Keratinocyte (primary cell): ENCODE measurements at regions not wholly inside any gene's neighbourhood (a gene's known extent, or its start where the extent isn't known, plus 50 kb on each side); places are given as distances from the start of the nearest gene placed in this dataset.

Experiments used
- DNase-seq: peaks from one replicate; pipeline ENCODE4 v3.0.0-alpha.2; 2011; ENCODE audit warnings: low read depth, missing footprints, low spot score
- FAIRE-seq: peaks from 2 replicates; lab custom pipeline; 2011; peaks lifted over from hg19 to GRCh38; lab: Jason Lieb, UNC
- H2AFZ ChIP-seq: 2 replicates; pipeline ENCODE4 v1.6.0; 2012; ENCODE audit warnings: low read length, control low read depth, inconsistent platforms; ENCODE audit not compliant: control insufficient read depth
- H3K27ac ChIP-seq: 2 replicates; pipeline ENCODE4 v1.5.1; 2011; ENCODE audit warnings: low read length; ENCODE audit not compliant: control insufficient read depth, insufficient read depth
- H3K27me3 ChIP-seq: 3 replicates; pipeline ENCODE4 v1.6.0; 2011; ENCODE audit warnings: low read length; ENCODE audit not compliant: control insufficient read depth, insufficient read depth; ENCODE audit errors: extremely low read depth
- H3K36me3 ChIP-seq, 2 experiments: 2 replicates in 1 of 2; 3 replicates in 1 of 2; pipeline ENCODE4 v1.5.1; 2011; ENCODE audit warnings: low read length in 2 of 2, mild to moderate bottlenecking in 1 of 2; ENCODE audit not compliant: control insufficient read depth in 2 of 2, insufficient read depth in 2 of 2; ENCODE audit errors: extremely low read depth in 1 of 2
- H3K4me1 ChIP-seq: 3 replicates; pipeline ENCODE4 v1.5.1; 2011; ENCODE audit warnings: low read length; ENCODE audit not compliant: control insufficient read depth, insufficient read depth; ENCODE audit errors: extremely low read depth
- H3K4me2 ChIP-seq: 3 replicates; pipeline ENCODE4 v1.6.0; 2011; ENCODE audit warnings: low read depth, low read length; ENCODE audit not compliant: control insufficient read depth, insufficient read depth; ENCODE audit errors: extremely low read depth
- H3K4me3 ChIP-seq, 3 experiments: fragments of 200-600 bp in 1 of 3; sonication (generic) in 1 of 3; 2 replicates in 2 of 3; 3 replicates in 1 of 3; pipeline ENCODE4 v1.5.1; 2011 to 2016; ENCODE audit warnings: low read length in 3 of 3, mild to moderate bottlenecking in 3 of 3, control low read depth in 2 of 3, inconsistent platforms in 1 of 3, low read depth in 1 of 3, mixed read lengths in 1 of 3, mixed run types in 1 of 3, moderate library complexity in 1 of 3; ENCODE audit not compliant: control insufficient read depth in 2 of 3, insufficient read depth in 2 of 3; ENCODE audit errors: extremely low read depth in 1 of 3
- H3K79me2 ChIP-seq: 2 replicates; pipeline ENCODE4 v1.6.0; 2012; ENCODE audit warnings: low read length; ENCODE audit not compliant: control insufficient read depth, insufficient read depth
- H3K9ac ChIP-seq: 3 replicates; pipeline ENCODE4 v1.6.0; 2011; ENCODE audit warnings: low read length; ENCODE audit not compliant: control insufficient read depth, insufficient read depth; ENCODE audit errors: extremely low read depth
- H3K9me1 ChIP-seq: 3 replicates; pipeline ENCODE4 v1.6.0; 2011; ENCODE audit warnings: low read length; ENCODE audit not compliant: control insufficient read depth, insufficient read depth; ENCODE audit errors: extremely low read depth
- H3K9me3 ChIP-seq: 2 replicates; pipeline ENCODE4 v1.5.1; 2012; ENCODE audit warnings: low read depth, low read length; ENCODE audit not compliant: control insufficient read depth
- H4K20me1 ChIP-seq: 3 replicates; pipeline ENCODE4 v1.6.0; 2011; ENCODE audit warnings: low read length; ENCODE audit not compliant: control insufficient read depth, insufficient read depth; ENCODE audit errors: extremely low read depth
- CTCF ChIP-seq, 3 experiments: IDR thresholded peaks in 1 of 3; conservative IDR thresholded peaks in 1 of 3; optimal IDR thresholded peaks in 1 of 3; 2 replicates in 2 of 3; 3 replicates in 1 of 3; pipeline versions ENCODE3 to v1.5.1; 2011; ENCODE audit warnings: low read length in 3 of 3, mild to moderate bottlenecking in 3 of 3, moderate library complexity in 2 of 3, control low read depth in 1 of 3, inconsistent platforms in 1 of 3; ENCODE audit not compliant: insufficient read depth in 2 of 3; ENCODE audit errors: extremely low read depth in 1 of 3
- EZH2 ChIP-seq: IDR thresholded peaks from one replicate; pipeline ENCODE4 v1.6.1; 2012; ENCODE audit warnings: inconsistent platforms, mild to moderate bottlenecking, low read length, moderate library complexity
- dilution Hi-C: fragments of 300-500 bp; cut with MboI; formaldehyde crosslinking; loops from one replicate; pipeline ENCODE4 v1.7.0; 2020; ENCODE audit warnings: low sequenced_read_pairs; ENCODE audit not compliant: extremely low pct_ligation_motif_present

GRCh38 chr4:163731071-163731470 is 236.6 kb downstream of the TMA16 start:
- no peak overlapping the region for H2AFZ ChIP-seq
- no peaks in the 10 kb centered on the region for H3K27me3 ChIP-seq
- H3K9me1 ChIP-seq: no peaks in the 10 kb centered on the region
- H4K20me1 ChIP-seq: no peaks in the 10 kb centered on the region
- no peaks in the 10 kb centered on the region for H3K79me2 ChIP-seq
- no peak for TF ChIP-seq EZH2
- no peak for TF ChIP-seq CTCF (optimal IDR thresholded peaks at IDR 0.05 in 1 of 3, IDR thresholded peaks at IDR 0.05 in 1 of 3, conservative IDR thresholded peaks at IDR 0.05 in 1 of 3; ENCODE audit: extremely low read depth in 1 of 3, insufficient read depth in 2 of 3, low read length in 3 of 3)
- no peak overlapping the region for H3K4me3 ChIP-seq
- no peaks in the 10 kb centered on the region for H3K4me1 ChIP-seq
- dilution Hi-C loops: no loop called here
- no peak overlapping the region for H3K4me2 ChIP-seq
- H3K9me3 ChIP-seq: no peaks in the 10 kb centered on the region
- no peak overlapping the region for H3K9ac ChIP-seq
- FAIRE-seq (no peak), DNase-seq (no peak)
- no peak overlapping the region for H3K27ac ChIP-seq
- no peaks in the 10 kb centered on the region for H3K36me3 ChIP-seq

- Histone ChIP-seq H3K9ac (no peak overlapping the region), H2AFZ (no peak overlapping the region), H3K4me2 (no peak overlapping the region), H3K27ac (no peak overlapping the region), H3K9me1 (no peaks in the 10 kb centered on the region), H3K9me3 (no peaks in the 10 kb centered on the region), H3K79me2 (no peaks in the 10 kb centered on the region), H4K20me1 (no peaks in the 10 kb centered on the region), H3K27me3 (no peaks in the 10 kb centered on the region), H3K36me3 (no peaks in the 10 kb centered on the region), H3K4me3 (no peak overlapping the region), H3K4me1 (no peaks in the 10 kb centered on the region)
- TF ChIP-seq EZH2 (no peak), CTCF (optimal IDR thresholded peaks at IDR 0.05 in 1 of 3, IDR thresholded peaks at IDR 0.05 in 1 of 3, conservative IDR thresholded peaks at IDR 0.05 in 1 of 3; ENCODE audit: extremely low read depth in 1 of 3, insufficient read depth in 2 of 3, low read length in 3 of 3) (no peak)
- no peak for FAIRE-seq
- no peak for DNase-seq
- dilution Hi-C loops: no loop called here
These were observed 238.0 kb downstream of the TMA16 start for GRCh38 chr4:163732473-163732872.
